Activated CD4-positive, alpha-beta T cell treated with anti-CD3 and anti-CD28 coated beads, Interleukin-2, amount 50 U/mL, for 1 hour (primary cell): ENCODE measurements at regions not wholly inside any gene's neighbourhood (a gene's known extent, or its start where the extent isn't known, plus 50 kb on each side); places are given as distances from the start of the nearest gene placed in this dataset.
"Not testable (repeated sequence)": the region's sequence is repeated elsewhere in the genome, so short reads cannot be mapped to it uniquely, and the experiment has no call there.

Experiments
- DNase-seq: peaks from one replicate; pipeline ENCODE4 v3.0.0-alpha.2; 2020

GRCh38 chr6:167662075-167662880, 164.4 kb upstream of the AFDN start:
- no peak for DNase-seq

GRCh38 chr6:167662881-167663205, 163.9 kb upstream of the AFDN start:
- no peak for DNase-seq

DNA sequence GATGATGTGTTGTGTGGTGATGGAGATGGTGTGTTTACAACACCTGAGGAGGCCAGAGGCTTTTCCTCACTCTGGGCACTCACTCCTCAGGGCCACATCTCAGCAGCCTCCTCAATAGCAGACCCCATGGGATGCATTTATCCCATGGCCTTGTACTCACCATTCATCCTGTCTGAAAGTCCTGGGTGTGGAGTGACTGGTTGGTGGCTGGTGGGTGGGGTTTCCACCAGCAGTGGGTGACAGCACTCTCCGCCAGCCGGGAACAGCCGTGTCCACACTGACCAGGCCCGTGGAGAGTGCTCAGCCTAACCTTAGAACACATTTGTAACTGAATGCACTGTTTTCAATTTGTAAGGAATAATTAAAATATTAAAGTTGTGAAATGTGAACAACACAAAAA, 163.4 kb upstream of the AFDN start:
- no peak for DNase-seq

DNA sequence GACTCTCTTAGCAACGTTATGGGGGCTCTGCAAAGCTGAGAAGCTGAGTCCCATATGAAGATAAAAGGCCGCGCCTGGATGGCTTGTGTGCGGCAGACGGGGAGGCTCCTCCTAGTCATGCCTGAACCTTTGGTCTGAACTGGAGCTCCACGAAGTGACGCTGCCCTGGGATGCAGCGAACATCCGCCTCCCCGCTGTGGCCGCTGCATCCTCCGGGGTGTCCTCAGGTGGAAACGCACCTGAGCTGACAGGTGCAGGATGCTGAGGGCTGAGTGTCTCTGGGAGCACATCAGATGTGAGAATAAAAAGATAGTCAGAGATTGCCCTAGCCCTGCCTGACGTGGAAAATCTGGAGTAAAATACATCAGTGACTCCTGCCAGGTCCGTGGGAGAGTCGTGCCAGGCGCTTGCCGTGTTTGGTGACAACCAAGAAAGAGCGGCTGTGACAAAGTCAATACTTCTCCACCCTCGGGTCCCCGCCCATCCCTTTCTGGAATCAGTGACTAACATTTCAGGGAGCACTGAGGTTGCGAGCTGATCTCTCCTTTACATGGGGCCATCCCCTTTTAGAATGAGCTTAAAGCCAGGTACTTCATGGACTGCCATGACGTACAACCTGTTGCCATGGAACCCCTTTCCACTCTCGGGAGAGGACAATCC, 162.8 kb upstream of the AFDN start:
- no peak for DNase-seq

DNA sequence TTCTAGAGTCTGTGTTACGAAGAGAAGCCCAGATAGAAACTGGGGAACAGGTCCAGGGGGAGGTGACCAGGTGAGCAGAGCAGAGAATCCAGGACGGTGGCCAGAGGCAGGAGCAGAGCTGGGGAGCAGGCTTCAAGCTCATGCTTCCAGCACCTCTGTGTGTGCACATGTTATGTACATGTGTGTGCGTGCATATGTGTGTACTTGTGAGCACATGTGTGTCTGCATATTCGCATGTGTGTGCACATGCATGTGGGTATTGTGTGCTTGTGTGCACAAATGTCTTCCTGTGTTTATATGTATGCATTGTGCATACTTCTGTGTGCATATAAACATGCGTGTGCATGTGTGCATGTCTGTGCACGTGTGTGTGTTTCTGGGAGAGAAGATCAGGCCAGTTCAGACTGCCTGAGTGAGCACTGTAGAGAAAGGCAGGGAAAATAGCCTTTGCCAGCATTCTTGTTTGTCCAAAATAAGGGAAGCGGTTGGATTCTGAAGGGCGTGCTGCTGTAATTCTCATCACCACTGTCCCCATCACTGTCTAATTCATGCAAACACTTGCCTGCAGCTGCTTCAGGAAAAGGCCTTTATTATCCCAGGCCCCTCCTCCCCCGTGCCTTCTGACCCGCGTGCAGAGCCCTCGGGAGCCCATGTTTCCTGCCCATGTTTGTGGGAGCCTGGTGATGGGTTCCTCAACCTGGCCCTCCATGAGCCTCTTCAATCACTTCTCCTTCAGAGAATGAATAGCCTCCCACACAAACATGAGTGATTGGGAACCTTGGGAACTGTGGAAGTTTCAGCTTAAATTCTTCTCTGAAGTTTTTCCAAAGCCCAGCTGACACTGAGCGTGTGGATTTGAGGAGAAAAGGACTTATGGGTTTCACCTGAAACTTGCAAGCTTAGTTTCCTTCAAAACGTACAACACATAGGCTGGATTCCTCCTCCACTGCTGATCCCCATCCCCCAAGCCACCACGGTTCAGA, 161.7 kb upstream of the AFDN start:
- no peak for DNase-seq

GRCh38 chr6:167665698-167666330, 160.9 kb upstream of the AFDN start:
- no peak for DNase-seq

DNA sequence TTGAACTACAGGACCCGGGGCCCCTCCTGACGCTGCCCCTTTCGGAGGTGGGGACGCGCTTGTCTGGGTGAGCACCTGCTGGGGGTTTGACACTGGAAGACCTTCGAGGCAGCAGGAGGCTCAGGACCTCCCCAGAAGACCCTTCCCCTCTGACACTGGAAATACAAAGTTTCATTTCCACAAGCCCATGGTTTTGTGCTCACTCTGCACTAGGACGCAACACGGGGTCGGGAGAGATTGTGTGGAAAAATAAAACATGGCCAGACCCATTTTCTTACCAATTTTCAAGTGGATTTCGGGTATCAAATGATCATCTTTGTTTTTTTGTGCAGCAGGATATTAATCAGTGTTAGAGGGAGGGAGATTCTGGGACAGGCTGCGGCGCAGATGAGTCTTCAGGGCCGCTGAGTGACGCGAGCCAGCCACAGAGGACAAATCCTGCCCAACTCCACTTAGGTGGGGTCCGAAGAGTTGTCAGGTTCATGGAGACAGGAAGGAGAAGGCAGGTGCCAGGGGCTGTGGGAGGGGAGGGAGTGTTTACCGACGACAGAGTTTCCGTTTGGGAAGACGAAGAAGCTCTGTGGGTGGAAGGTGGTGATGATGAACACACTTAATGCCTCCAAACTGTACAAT, 160.0 kb upstream of the AFDN start:
- no peak for DNase-seq

GRCh38 chr6:167667204-167668018, 159.3 kb upstream of the AFDN start:
- no peak for DNase-seq

GRCh38 chr6:167668019-167668753, 158.5 kb upstream of the AFDN start:
- DNase-seq = no peak

GRCh38 chr6:167668754-167669552, 157.8 kb upstream of the AFDN start:
- no peak for DNase-seq

DNA sequence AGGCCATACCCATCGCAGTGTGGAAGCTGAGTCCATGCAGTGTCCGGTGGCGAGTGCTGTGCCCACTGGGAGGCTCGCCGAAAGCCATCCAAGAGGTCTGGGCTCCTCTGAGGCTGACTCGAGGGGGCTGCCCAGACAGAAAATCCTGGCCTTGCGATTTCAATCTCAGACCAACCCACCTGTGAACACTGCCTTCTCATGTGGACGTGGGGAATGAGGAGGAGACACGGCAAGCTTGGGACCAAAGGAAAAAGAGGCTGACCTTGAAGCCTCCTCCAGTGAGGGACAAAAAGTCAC, 157.2 kb upstream of the AFDN start:
- DNase-seq = no peak

DNA sequence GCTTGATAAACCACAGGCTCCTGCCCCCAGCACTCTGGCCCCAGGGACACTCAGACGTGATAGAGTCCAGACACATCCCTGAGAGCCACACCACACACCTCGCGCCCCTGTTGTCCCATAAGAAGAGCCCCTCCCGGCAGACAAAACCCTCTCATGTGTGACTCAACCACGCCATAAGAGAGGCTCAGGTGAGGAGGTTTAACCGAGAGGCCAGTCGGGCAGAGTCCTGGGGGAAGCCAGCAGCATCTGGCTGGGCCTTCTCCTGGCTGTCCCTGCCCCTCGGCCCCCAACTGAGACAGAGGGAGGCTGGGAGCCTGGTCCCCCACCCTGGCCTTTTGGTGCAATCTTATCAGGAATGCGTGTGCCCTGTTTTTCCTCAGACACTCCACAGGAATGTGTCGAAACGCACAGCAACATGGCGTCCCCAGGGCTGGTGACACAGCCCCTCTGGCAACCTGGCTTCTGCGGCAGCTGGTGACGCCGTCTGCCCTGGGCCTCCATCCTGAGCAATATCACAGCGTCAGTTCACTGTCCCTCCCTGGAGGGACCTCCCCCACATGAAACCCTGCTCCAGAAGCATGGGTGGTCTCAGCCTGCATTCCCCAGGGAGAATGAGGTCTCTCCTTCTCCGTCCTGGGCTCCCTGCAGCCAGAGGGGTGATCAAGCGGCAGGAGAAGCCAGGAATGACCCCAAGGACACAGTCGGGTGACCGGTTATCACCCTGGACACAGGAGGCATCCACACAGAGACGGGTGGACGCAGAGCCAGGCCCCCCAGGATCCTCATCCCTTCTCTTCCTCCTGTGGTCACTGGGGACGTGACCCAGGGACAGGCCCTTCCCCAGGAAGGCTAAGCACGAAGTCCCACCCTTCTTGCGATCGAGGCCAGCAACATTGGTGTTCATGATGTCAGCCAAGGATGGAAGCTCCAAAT, 156.6 kb upstream of the AFDN start:
- DNase-seq = no peak

GRCh38 chr6:167670938-167671338, 155.8 kb upstream of the AFDN start:
- no peak for DNase-seq

GRCh38 chr6:167671379-167671976, 155.2 kb upstream of the AFDN start:
- not testable (repeated sequence) for DNase-seq

DNA sequence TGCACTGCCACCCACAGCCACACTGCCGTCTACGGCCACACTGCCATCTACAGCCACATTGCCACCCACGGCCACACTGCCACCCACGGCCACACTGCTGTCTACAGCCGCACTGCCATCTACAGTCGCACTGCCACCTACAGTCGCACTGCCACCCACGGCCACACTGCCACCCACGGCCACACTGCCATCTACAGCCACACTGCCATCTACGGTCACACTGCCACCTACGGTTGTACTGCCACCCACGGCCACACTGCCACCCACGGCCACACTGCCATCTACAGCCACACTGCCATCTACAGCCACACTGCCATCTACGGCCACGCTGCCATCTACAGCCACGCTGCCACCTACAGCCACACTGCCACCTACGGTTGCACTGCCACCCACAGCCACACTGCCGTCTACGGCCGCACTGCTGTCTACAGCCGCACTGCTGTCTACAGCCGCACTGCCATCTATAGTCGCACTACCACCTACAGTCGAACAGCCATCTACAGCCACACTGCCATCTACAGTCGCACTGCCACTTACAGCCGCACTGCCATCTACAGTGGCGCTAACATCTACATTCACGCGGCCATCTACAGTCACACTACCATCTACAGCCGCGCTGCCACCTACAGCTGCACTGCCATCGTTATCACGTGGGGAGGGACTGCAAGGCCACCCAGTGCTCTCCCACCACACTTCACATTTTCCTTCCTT, 154.6 kb upstream of the AFDN start:
- DNase-seq = no peak

- no peak for DNase-seq
Measured at GRCh38 chr6:167672738-167673137, 154.0 kb upstream of the AFDN start.

DNA sequence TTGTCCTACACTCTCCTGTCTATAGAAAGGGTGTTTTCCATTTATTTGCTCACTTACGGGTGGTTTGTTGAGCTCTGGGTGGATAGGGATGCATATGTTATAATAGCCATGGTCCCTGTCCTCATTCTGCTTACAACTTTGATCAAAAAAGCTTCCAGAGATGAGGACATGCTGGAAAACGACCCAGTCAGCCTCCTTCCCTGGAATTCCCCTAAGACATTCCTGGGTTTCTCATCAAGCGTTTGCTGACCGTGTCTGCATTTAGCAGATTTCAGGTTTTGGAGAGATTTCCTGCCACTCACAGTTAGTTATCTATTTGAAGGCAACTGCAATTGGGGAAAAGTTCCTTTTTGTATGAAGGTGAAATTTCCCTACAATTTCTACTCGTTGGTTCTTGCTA, 152.8 kb upstream of the AFDN start:
- DNase-seq = no peak

GRCh38 chr6:167674486-167674885, 152.2 kb upstream of the AFDN start:
- DNase-seq = no peak
